ENCODE measurements at regions not wholly inside any gene's neighbourhood (a gene's known extent, or its start where the extent isn't known, plus 50 kb on each side); places are given as distances from the start of the nearest gene placed in this dataset.

DNA sequence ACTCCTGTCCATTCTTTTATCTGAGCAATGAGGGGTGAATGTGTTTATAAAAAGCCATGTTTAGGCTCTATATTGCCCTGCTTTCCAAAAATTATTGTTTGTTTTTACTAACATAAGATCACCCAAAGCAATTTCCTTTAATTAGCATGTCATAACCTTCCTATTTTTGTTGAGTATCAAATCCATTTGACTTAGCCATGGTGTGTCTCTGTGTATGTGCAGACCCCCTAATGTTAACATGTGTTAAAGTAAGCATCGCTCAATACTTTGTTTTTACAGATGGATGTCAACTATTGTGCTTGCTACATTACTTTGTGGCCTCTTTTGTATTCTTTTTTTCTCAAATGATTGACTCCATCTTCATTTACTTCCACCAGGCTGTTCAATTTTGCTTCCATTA, 585.4 kb downstream of the USP25 start:
- no peak for DNase-seq
- H3K36me3 ChIP-seq = no peaks in the 10 kb centered on the region
- H3K4me1 ChIP-seq = no peaks in the 10 kb centered on the region
- no peak overlapping the region for H3K4me3 ChIP-seq (ENCODE audit: low read depth, low read length)
- no peaks in the 10 kb centered on the region for H3K9me3 ChIP-seq
- TF ChIP-seq, protein P1, sequence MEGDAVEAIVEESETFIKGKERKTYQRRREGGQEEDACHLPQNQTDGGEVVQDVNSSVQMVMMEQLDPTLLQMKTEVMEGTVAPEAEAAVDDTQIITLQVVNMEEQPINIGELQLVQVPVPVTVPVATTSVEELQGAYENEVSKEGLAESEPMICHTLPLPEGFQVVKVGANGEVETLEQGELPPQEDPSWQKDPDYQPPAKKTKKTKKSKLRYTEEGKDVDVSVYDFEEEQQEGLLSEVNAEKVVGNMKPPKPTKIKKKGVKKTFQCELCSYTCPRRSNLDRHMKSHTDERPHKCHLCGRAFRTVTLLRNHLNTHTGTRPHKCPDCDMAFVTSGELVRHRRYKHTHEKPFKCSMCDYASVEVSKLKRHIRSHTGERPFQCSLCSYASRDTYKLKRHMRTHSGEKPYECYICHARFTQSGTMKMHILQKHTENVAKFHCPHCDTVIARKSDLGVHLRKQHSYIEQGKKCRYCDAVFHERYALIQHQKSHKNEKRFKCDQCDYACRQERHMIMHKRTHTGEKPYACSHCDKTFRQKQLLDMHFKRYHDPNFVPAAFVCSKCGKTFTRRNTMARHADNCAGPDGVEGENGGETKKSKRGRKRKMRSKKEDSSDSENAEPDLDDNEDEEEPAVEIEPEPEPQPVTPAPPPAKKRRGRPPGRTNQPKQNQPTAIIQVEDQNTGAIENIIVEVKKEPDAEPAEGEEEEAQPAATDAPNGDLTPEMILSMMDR (IDR thresholded peaks at IDR 0.05; ENCODE audit: low read depth, low read length) = no peak
- no peaks in the 10 kb centered on the region for H3K27me3 ChIP-seq

DNA sequence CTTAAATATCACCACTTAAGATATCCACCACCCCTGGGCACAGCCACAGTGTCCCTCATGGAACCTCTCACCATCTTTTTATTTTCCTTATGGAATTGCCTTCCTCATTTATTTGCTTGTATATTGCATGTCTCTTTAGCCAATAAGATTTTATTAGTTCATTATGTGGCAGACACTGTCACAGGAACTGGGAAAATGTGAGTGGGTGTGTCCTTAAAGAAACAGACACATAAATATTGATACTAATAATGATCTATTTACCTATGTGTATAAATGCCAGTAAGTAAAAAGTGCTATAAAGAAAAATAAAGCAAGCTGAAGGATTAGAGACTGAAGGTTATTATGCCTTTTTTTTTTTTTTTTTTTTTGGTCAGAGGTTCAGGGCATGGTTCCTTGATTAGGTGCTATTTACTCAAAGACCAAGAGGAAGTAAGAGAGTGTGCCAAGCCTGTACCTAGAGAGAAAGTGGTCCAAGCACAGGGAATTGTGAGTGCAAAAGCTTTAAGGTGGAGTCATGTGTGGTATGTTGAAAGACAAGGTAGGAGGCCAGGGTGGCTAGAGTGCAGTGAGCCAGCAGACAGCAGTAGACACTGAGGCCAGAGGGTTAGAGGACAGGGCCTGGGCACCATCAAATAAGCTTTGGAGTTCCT, 589.0 kb downstream of the USP25 start:
- no peak overlapping the region for H3K4me3 ChIP-seq (ENCODE audit: low read depth, low read length)
- TF ChIP-seq, protein P1 (IDR thresholded peaks at IDR 0.05; ENCODE audit: low read depth, low read length) = no peak

DNA sequence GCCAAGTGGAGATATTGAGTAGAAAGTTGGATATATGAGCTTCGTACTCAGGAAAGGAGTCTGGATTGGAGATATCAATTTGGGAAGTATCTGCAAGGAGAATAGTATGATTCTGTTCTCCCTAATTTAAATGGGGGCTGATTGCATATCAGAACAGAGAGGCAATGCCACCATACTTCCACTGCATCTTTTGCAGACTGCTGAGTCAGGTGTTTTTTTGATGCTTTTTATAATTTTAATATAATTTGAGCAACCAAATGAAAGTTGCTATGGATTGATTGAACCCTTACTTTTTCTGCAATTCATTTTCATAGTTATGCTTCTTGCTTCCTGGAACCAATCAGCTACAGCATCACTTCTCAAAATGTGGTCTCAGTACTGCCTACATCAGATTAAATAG, 590.3 kb downstream of the USP25 start:
- no peak for DNase-seq
- H3K36me3 ChIP-seq = no peaks in the 10 kb centered on the region
- no peak overlapping the region for H3K4me3 ChIP-seq (ENCODE audit: low read depth, low read length)
- no peaks in the 10 kb centered on the region for H3K9me3 ChIP-seq
- TF ChIP-seq, protein P1 (IDR thresholded peaks at IDR 0.05; ENCODE audit: low read depth, low read length) = no peak
- no peaks in the 10 kb centered on the region for H3K4me1 ChIP-seq
- H3K27me3 ChIP-seq = no peaks in the 10 kb centered on the region

More for the DNA sequence above, 589.0 kb downstream of the USP25 start:
- DNase-seq = no peak
- H3K4me1 ChIP-seq = no peaks in the 10 kb centered on the region
- H3K9me3 ChIP-seq = no peaks in the 10 kb centered on the region
- no peaks in the 10 kb centered on the region for H3K27me3 ChIP-seq
- H3K36me3 ChIP-seq = no peaks in the 10 kb centered on the region

DNA sequence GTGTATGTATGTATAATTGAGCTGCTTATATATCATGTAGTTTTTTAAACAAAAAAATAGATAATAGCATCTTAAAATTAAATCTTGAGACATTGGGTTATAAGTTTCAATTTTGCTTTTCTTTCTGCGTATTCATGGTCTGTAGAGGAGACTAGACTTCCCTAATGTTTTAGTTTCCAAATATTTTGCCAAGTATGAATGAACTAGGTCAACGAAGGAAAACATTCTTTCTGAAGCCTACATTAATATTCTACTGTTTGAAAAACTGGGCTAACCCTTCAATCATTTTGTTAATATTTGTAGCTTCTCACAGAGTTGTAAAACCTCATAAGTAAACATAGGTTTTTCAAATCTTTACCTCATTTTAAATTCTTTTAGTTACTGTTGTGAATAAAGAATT, 592.7 kb downstream of the USP25 start:
- TF ChIP-seq, protein P1 (IDR thresholded peaks at IDR 0.05; ENCODE audit: low read depth, low read length) = no peak

DNA sequence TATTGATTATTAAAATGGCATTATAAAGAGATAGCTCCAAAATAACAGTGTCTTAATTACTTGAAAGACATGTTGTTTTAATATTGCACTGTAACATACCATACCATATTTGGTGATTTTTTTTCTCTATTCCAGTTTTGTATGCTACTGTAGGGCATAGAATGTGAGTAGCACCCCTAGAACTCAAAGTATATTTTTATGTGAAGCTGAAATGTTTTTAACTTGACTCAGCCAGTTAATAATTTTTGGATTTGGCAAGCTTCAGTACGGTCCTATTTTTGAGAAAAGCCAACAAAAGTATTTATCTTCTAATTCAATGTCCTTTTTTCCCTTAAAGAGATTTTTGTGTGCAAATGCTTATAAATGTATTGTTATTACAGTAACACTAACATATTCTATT, 593.8 kb downstream of the USP25 start:
- Histone ChIP-seq H3K4me1 (no peaks in the 10 kb centered on the region), H3K36me3 (no peaks in the 10 kb centered on the region), H3K9me3 (no peaks in the 10 kb centered on the region), H3K4me3 (ENCODE audit: low read depth, low read length) (no peak overlapping the region), H3K27me3 (no peaks in the 10 kb centered on the region)
- no peak for DNase-seq
- TF ChIP-seq, protein P1 (IDR thresholded peaks at IDR 0.05; ENCODE audit: low read depth, low read length) = no peak

More for the DNA sequence above, 592.7 kb downstream of the USP25 start:
- Histone ChIP-seq H3K27me3 (no peaks in the 10 kb centered on the region), H3K36me3 (no peaks in the 10 kb centered on the region), H3K9me3 (no peaks in the 10 kb centered on the region), H3K4me1 (no peaks in the 10 kb centered on the region), H3K4me3 (ENCODE audit: low read depth, low read length) (no peak overlapping the region)
- DNase-seq = no peak

DNA sequence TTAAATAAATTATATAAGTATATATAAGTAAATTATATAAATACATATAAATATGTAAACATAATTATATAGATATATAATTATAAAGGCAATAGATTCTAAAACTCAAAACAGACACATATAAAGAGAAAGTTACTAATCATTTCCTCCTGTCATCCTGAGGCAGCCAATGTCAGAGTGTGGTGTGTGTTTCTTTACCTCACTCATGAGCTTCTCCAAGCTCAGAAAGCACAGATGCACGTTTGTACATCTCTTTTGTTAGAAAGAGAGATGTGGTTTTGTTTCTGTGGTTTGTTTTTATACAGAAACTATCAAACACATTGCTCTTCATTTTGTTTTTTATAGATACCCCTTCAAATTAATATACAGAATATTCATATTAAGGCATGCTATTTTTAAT, 594.8 kb downstream of the USP25 start:
- no peaks in the 10 kb centered on the region for H3K4me1 ChIP-seq
- no peaks in the 10 kb centered on the region for H3K36me3 ChIP-seq
- H3K27me3 ChIP-seq = no peaks in the 10 kb centered on the region
- no peak for DNase-seq
- H3K9me3 ChIP-seq = no peaks in the 10 kb centered on the region
- no peak overlapping the region for H3K4me3 ChIP-seq (ENCODE audit: low read depth, low read length)
- TF ChIP-seq, protein P1 (IDR thresholded peaks at IDR 0.05; ENCODE audit: low read depth, low read length) = no peak
